Fibroblast of lung (primary cell): ENCODE measurements at regions not wholly inside any gene's neighbourhood (a gene's known extent, or its start where the extent isn't known, plus 50 kb on each side); places are given as distances from the start of the nearest gene placed in this dataset.

Experiments
- DNase-seq, 2 donors: peaks; one replicate each; pipeline versions ENCODE4 v3.0.0 to v3.0.0-alpha.2; 2010; ENCODE audit warnings: low read depth in 2 of 2
- H2AFZ ChIP-seq: 2 replicates; pipeline ENCODE4 v1.5.1; 2012; ENCODE audit warnings: low read length, control low read depth, inconsistent platforms
- H3K27ac ChIP-seq: 2 replicates; pipeline ENCODE4 v1.5.1; 2011; ENCODE audit warnings: low read length, control low read depth; ENCODE audit not compliant: insufficient read depth
- H3K27me3 ChIP-seq: 2 replicates; pipeline ENCODE4 v1.5.1; 2011; ENCODE audit warnings: mild to moderate bottlenecking, low read length; ENCODE audit not compliant: control insufficient read depth, insufficient read depth
- H3K36me3 ChIP-seq: 2 replicates; pipeline ENCODE4 v1.5.1; 2011; ENCODE audit warnings: low read length; ENCODE audit not compliant: control insufficient read depth, insufficient read depth
- H3K4me1 ChIP-seq: 2 replicates; pipeline ENCODE4 v1.5.1; 2011; ENCODE audit warnings: low read length; ENCODE audit not compliant: control insufficient read depth, insufficient read depth; ENCODE audit errors: extremely low read depth
- H3K4me2 ChIP-seq: 2 replicates; pipeline ENCODE4 v1.5.1; 2011; ENCODE audit warnings: low read length, control low read depth; ENCODE audit not compliant: insufficient read depth; ENCODE audit errors: extremely low read depth
- H3K4me3 ChIP-seq, 4 experiments: fragments of 200-600 bp in 1 of 4; sonication (generic) in 1 of 4; replicated peaks in 1 of 4; 2 replicates each; pipeline ENCODE4 v1.5.1; 2011 to 2016; ENCODE audit warnings: low read length in 4 of 4, low read depth in 3 of 4, mild to moderate bottlenecking in 3 of 4, control low read depth in 2 of 4, inconsistent platforms in 1 of 4, mixed read lengths in 1 of 4; ENCODE audit not compliant: insufficient read depth in 1 of 4; ENCODE audit errors: control extremely low read depth in 1 of 4
- H3K79me2 ChIP-seq: 2 replicates; pipeline ENCODE4 v1.5.1; 2012; ENCODE audit warnings: mild to moderate bottlenecking, low read length, inconsistent platforms; ENCODE audit not compliant: control insufficient read depth, insufficient read depth
- H3K9ac ChIP-seq: 2 replicates; pipeline ENCODE4 v1.5.1; 2011; ENCODE audit warnings: mild to moderate bottlenecking, low read length, control low read depth; ENCODE audit not compliant: insufficient read depth
- H3K9me3 ChIP-seq: 2 replicates; pipeline ENCODE4 v1.5.1; 2012; ENCODE audit warnings: low read depth, low read length; ENCODE audit not compliant: control insufficient read depth, insufficient read depth
- H4K20me1 ChIP-seq: 2 replicates; pipeline ENCODE4 v1.5.1; 2011; ENCODE audit warnings: low read length; ENCODE audit not compliant: control insufficient read depth, insufficient read depth; ENCODE audit errors: extremely low read depth
- CTCF ChIP-seq, 2 donors: IDR thresholded peaks in 1 of 2; conservative IDR thresholded peaks in 1 of 2; 1 replicate in 1 of 2; 2 replicates in 1 of 2; pipeline ENCODE4 v1.5.1; 2011 to 2012; ENCODE audit warnings: low read length in 2 of 2, control low read depth in 1 of 2, inconsistent platforms in 1 of 2, low read depth in 1 of 2, mild to moderate bottlenecking in 1 of 2
- EZH2 ChIP-seq: IDR thresholded peaks from 2 replicates; pipeline ENCODE4 v1.5.1; 2012; ENCODE audit warnings: low read length, control low read depth, mild to moderate bottlenecking; ENCODE audit errors: missing control alignments

- Histone ChIP-seq H3K9ac (no peak overlapping the region), H3K27me3 (no peaks in the 10 kb centered on the region), H2AFZ (no peak overlapping the region), H3K27ac (no peak overlapping the region), H3K79me2 (no peaks in the 10 kb centered on the region), H3K4me3 (no peak overlapping the region), H3K9me3 (no peaks in the 10 kb centered on the region), H4K20me1 (no peaks in the 10 kb centered on the region), H3K4me2 (no peak overlapping the region), H3K4me1 (no peaks in the 10 kb centered on the region), H3K36me3 (no peaks in the 10 kb centered on the region)
- peak in 1 of 2 donors; percentile 13 for DNase-seq
- TF ChIP-seq EZH2 (no peak), CTCF (conservative IDR thresholded peaks at IDR 0.05 in 1 of 2, IDR thresholded peaks at IDR 0.05 in 1 of 2; ENCODE audit: low read depth in 1 of 2, low read length in 2 of 2) (no peak)
Measured at GRCh38 chr4:14392378-14392777, 609.9 kb upstream of the CPEB2 start.

GRCh38 chr4:14396183-14396582, 606.1 kb upstream of the CPEB2 start:
- H2AFZ ChIP-seq = no peak overlapping the region
- H3K4me2 ChIP-seq = no peak overlapping the region
- H3K36me3 ChIP-seq = no peaks in the 10 kb centered on the region
- TF ChIP-seq EZH2 (no peak), CTCF (conservative IDR thresholded peaks at IDR 0.05 in 1 of 2, IDR thresholded peaks at IDR 0.05 in 1 of 2; ENCODE audit: low read depth in 1 of 2, low read length in 2 of 2) (no peak)
- no peaks in the 10 kb centered on the region for H3K9me3 ChIP-seq
- H3K27me3 ChIP-seq = no peaks in the 10 kb centered on the region
- H3K27ac ChIP-seq = no peak overlapping the region
- H3K4me3 ChIP-seq = no peak overlapping the region
- H3K9ac ChIP-seq = no peak overlapping the region
- H4K20me1 ChIP-seq = no peaks in the 10 kb centered on the region
- no peaks in the 10 kb centered on the region for H3K4me1 ChIP-seq
- H3K79me2 ChIP-seq = no peaks in the 10 kb centered on the region
- no peak for DNase-seq

- DNase-seq = no peak
- H4K20me1 ChIP-seq = no peaks in the 10 kb centered on the region
- no peaks in the 10 kb centered on the region for H3K27me3 ChIP-seq
- H2AFZ ChIP-seq = no peak overlapping the region
- H3K27ac ChIP-seq = no peak overlapping the region
- TF ChIP-seq EZH2 = no peak
- TF ChIP-seq CTCF (conservative IDR thresholded peaks at IDR 0.05 in 1 of 2, IDR thresholded peaks at IDR 0.05 in 1 of 2; ENCODE audit: low read depth in 1 of 2, low read length in 2 of 2) = no peak
- no peak overlapping the region for H3K9ac ChIP-seq
- H3K4me2 ChIP-seq = no peak overlapping the region
- no peak overlapping the region for H3K4me3 ChIP-seq
- no peaks in the 10 kb centered on the region for H3K36me3 ChIP-seq
- H3K9me3 ChIP-seq = no peaks in the 10 kb centered on the region
- H3K79me2 ChIP-seq = no peaks in the 10 kb centered on the region
- no peaks in the 10 kb centered on the region for H3K4me1 ChIP-seq
Measured at GRCh38 chr4:14399848-14400247, 602.4 kb upstream of the CPEB2 start.
